Skeletal muscle satellite cell (primary cell): ENCODE measurements at regions not wholly inside any gene's neighbourhood (a gene's known extent, or its start where the extent isn't known, plus 50 kb on each side); places are given as distances from the start of the nearest gene placed in this dataset.
"Not testable (repeated sequence)": the region's sequence is repeated elsewhere in the genome, so short reads cannot be mapped to it uniquely, and the experiment has no call there.

Experiments used
- H3K27me3 ChIP-seq: 2 replicates; pipeline ENCODE4 v1.7.0; 2013; ENCODE audit warnings: low read length; ENCODE audit not compliant: control insufficient read depth, insufficient read depth
- H3K36me3 ChIP-seq: 2 replicates; pipeline ENCODE4 v1.7.0; 2013; ENCODE audit warnings: mild to moderate bottlenecking, control low read depth, low read length; ENCODE audit not compliant: insufficient read depth
- H3K4me1 ChIP-seq: 2 replicates; pipeline ENCODE4 v1.7.0; 2013; ENCODE audit warnings: low read length; ENCODE audit not compliant: control insufficient read depth, insufficient read depth
- H3K4me2 ChIP-seq: 2 replicates; pipeline ENCODE4 v1.7.0; 2013; ENCODE audit warnings: mild to moderate bottlenecking, low read length
- H3K4me3 ChIP-seq: 2 replicates; pipeline ENCODE4 v1.7.0; 2013; ENCODE audit warnings: low read length
- H3K9ac ChIP-seq: 2 replicates; pipeline ENCODE4 v1.7.0; 2013; ENCODE audit warnings: mild to moderate bottlenecking, low read depth, low read length, moderate library complexity
- H3K9me3 ChIP-seq: replicated peaks from 2 replicates; pipeline ENCODE4 v1.7.0; 2013; ENCODE audit warnings: mild to moderate bottlenecking, control low read depth, low read length

DNA sequence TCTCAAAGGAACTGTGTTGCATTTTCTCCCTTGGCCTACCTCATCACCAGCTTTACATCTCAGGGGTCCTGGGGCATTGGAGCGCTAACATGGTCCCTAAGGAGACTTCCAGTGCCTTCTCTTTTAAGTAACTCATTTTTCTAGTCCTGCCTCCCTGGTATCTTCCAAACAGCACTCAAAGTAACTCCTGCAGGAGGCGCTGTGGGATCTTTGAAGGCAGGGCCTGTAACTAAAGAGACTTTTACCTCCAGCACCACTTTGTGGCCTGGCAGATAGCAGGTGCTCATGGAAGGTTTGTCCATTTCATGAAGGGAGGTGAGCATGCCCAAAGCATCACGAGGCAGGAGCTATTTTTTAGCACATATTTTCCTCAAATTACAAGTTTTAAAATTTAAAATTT, 411.0 kb upstream of the GYPC start:
- Histone ChIP-seq H3K4me2 (no peak overlapping the region), H3K4me1 (no peaks in the 10 kb centered on the region), H3K9ac (no peak overlapping the region), H3K27me3 (no peaks in the 10 kb centered on the region), H3K36me3 (no peaks in the 10 kb centered on the region), H3K9me3 (peaks cover 4% of the 10 kb centered on the region), H3K4me3 (no peak overlapping the region)

GRCh38 chr2:126253669-126254068, 402.3 kb upstream of the GYPC start:
- H3K27me3 ChIP-seq, result no peaks in the 10 kb centered on the region
- H3K4me3 ChIP-seq, result no peak overlapping the region
- H3K9me3 ChIP-seq, result peaks cover 4% of the 10 kb centered on the region
- H3K9ac ChIP-seq, result no peak overlapping the region
- H3K36me3 ChIP-seq, result no peaks in the 10 kb centered on the region
- no peaks in the 10 kb centered on the region for H3K4me1 ChIP-seq
- no peak overlapping the region for H3K4me2 ChIP-seq

DNA sequence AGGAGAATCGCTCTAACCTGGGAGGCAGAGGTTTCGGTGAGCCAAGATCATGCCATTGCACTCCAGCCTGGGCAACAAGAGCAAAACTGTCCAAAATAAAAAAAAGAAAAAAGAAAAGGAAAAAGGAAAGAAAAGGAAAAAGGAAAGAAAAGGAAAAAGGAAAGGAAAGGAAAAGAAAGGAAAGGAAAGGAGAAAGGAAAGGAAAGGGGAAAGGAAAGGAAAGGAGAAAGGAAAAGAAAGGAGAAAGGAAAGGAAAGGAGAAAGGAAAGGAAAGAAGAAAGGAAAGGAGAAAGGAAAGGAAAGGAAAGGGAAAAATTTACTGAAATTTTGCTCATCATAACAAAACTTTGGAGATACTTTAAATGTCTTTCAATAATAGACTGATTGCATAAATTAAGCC, 391.3 kb upstream of the GYPC start:
- no peaks in the 10 kb centered on the region for H3K4me1 ChIP-seq
- no peaks in the 10 kb centered on the region for H3K9me3 ChIP-seq
- H3K27me3 ChIP-seq, result no peaks in the 10 kb centered on the region
- no peak overlapping the region for H3K4me3 ChIP-seq
- no peak overlapping the region for H3K9ac ChIP-seq
- no peaks in the 10 kb centered on the region for H3K36me3 ChIP-seq
- no peak overlapping the region for H3K4me2 ChIP-seq

DNA sequence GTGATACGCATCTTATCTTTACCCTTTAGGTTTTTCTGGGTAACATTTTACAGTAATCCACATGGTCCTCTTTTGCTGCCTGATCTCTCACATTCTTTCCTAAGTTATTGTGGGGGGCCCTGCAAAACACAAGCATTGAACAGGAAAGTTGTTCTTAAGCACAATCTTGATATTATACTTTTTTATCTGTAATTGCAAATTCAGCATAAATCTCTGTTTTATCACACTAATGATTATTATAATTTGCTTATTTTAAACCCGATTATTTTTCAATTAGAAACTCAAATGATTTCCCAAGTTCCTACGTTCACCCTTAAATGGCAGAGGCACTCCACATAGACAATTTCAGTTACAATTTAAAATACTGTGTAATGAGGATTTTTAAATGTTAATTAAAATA, 386.0 kb upstream of the GYPC start:
- no peak overlapping the region for H3K9ac ChIP-seq
- no peaks in the 10 kb centered on the region for H3K4me1 ChIP-seq
- no peak overlapping the region for H3K4me3 ChIP-seq
- H3K4me2 ChIP-seq, result no peak overlapping the region
- no peaks in the 10 kb centered on the region for H3K9me3 ChIP-seq
- H3K27me3 ChIP-seq, result no peaks in the 10 kb centered on the region
- H3K36me3 ChIP-seq, result no peaks in the 10 kb centered on the region

DNA sequence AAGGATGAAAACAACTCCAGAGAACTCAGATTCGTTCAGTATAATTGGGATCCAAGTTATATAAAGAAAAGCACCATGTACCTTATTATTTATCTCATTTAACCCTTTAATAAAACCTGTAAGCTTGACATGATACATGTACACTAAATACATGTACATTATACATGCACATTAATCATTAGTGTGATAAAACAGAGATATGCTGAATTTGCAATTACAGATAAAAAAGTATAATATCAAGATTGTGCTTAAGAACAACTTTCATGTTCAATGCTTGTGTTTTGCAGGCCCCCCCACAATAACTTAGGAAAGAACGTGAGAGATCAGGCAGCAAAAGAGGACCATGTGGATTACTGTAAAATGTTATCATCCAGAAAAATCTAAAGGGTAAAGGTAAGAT, 385.4 kb upstream of the GYPC start:
- H3K4me1 ChIP-seq, result no peaks in the 10 kb centered on the region
- H3K9me3 ChIP-seq, result no peaks in the 10 kb centered on the region
- no peaks in the 10 kb centered on the region for H3K36me3 ChIP-seq
- no peaks in the 10 kb centered on the region for H3K27me3 ChIP-seq
- H3K9ac ChIP-seq, result no peak overlapping the region
- no peak overlapping the region for H3K4me3 ChIP-seq
- no peak overlapping the region for H3K4me2 ChIP-seq

DNA sequence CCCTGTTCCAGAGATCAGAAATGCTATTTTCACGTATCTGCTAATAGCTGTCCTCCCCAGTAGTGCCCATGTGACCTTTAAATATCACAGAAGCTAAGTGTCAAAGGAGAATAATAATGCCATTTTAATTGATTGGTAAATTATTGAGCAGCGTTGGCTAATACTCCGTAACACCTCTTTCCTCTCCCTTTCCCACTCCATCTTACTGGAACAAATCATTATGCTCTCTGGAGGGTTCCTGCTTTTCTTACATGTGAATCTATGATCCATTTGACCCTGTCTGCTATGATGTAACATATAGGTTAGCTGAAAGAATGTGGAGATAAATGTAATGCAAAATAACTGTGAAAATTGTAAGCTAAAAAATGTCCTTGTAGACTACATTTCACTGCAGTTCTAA, 383.6 kb upstream of the GYPC start:
- Histone ChIP-seq H3K9ac (no peak overlapping the region), H3K4me3 (no peak overlapping the region), H3K4me2 (no peak overlapping the region), H3K27me3 (no peaks in the 10 kb centered on the region), H3K36me3 (no peaks in the 10 kb centered on the region), H3K9me3 (no peaks in the 10 kb centered on the region), H3K4me1 (no peaks in the 10 kb centered on the region)

GRCh38 chr2:126275098-126275497, 380.9 kb upstream of the GYPC start:
- Histone ChIP-seq H3K36me3 (no peaks in the 10 kb centered on the region), H3K9ac (no peak overlapping the region), H3K4me3 (no peak overlapping the region), H3K9me3 (no peaks in the 10 kb centered on the region), H3K27me3 (no peaks in the 10 kb centered on the region), H3K4me1 (no peaks in the 10 kb centered on the region), H3K4me2 (no peak overlapping the region)

DNA sequence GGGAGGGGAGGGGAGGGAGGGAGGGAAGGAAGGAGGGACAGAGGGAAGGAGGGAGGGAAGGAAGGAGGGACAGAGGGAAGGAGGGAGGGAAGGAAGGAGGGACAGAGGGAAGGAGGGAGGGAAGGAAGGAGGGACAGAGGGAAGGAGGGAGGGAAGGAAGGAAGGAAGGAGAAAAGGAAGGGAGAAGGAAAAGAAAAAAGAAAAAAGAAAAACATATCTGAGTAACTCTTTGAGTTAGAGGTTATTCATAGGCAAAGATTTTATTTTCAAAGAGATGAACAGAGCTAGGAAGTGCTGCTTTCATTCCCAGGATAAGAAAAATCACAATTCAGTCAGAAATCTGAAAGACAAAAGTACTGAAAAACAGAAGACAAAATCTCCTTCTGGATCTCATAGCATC, 379.7 kb upstream of the GYPC start:
- not testable (repeated sequence) for H3K36me3 ChIP-seq, H3K4me3 ChIP-seq, H3K9ac ChIP-seq, H3K4me1 ChIP-seq, H3K27me3 ChIP-seq, H3K9me3 ChIP-seq, H3K4me2 ChIP-seq

DNA sequence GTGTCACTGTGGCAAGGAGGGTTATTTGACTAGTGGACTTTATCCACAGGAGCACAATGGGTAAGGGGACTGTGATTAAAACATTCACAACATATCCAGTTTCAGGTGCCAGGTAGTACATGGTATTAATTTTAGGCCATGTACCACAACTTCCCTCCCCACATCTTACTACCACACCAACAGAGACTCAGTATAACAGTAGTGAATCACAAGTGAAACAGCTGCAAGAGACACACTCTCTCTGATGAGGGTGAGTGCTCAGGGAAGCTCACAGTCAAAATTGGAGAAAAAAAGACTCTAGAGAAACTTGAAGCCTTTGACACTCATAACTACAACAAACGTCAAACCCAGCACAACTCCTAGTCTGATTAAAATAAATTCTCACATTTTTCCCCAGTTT, 367.6 kb upstream of the GYPC start:
- H3K9ac ChIP-seq, result no peak overlapping the region
- no peaks in the 10 kb centered on the region for H3K36me3 ChIP-seq
- no peak overlapping the region for H3K4me2 ChIP-seq
- H3K4me3 ChIP-seq, result no peak overlapping the region
- no peaks in the 10 kb centered on the region for H3K4me1 ChIP-seq
- H3K27me3 ChIP-seq, result no peaks in the 10 kb centered on the region
- no peaks in the 10 kb centered on the region for H3K9me3 ChIP-seq

DNA sequence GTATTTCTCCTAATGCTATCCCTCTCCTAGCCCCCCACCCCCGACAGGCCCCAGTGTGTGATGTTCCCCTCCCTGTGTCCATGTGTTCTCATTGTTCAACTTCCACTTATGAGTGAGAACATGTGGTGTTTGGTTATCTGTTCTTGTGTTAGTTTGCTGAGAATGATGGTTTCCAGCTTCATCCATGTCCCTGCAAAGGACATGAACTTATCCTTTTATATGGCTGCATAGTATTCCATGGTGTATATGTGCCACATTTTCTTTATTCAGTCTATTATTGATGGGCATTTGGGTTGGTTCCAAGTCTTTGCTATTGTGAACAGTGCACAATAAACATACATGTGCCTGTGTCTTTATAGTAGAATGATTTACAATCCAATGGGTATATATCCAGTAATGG, 362.0 kb upstream of the GYPC start:
- H3K4me1 ChIP-seq, result not testable (repeated sequence)

GRCh38 chr2:126299469-126299976, 356.4 kb upstream of the GYPC start:
- no peak overlapping the region for H3K4me2 ChIP-seq
- H3K36me3 ChIP-seq, result no peaks in the 10 kb centered on the region
- H3K9me3 ChIP-seq, result no peaks in the 10 kb centered on the region
- H3K4me3 ChIP-seq, result no peak overlapping the region
- H3K4me1 ChIP-seq, result no peaks in the 10 kb centered on the region
- H3K27me3 ChIP-seq, result no peaks in the 10 kb centered on the region
- H3K9ac ChIP-seq, result no peak overlapping the region

More for the DNA sequence above, 362.0 kb upstream of the GYPC start:
- H3K4me3 ChIP-seq, H3K27me3 ChIP-seq, H3K4me2 ChIP-seq, H3K9me3 ChIP-seq, H3K36me3 ChIP-seq, H3K9ac ChIP-seq: not testable (repeated sequence)

GRCh38 chr2:126300348-126300747, 355.6 kb upstream of the GYPC start:
- H3K9me3 ChIP-seq, result no peaks in the 10 kb centered on the region
- no peaks in the 10 kb centered on the region for H3K27me3 ChIP-seq
- H3K9ac ChIP-seq, result no peak overlapping the region
- H3K4me2 ChIP-seq, result no peak overlapping the region
- no peak overlapping the region for H3K4me3 ChIP-seq
- H3K36me3 ChIP-seq, result no peaks in the 10 kb centered on the region
- H3K4me1 ChIP-seq, result no peaks in the 10 kb centered on the region
